ENCODE measurements at regions not wholly inside any gene's neighbourhood (a gene's known extent, or its start where the extent isn't known, plus 50 kb on each side); places are given as distances from the start of the nearest gene placed in this dataset.

- H3K4me1 Mint-ChIP-seq (ENCODE audit: low read depth) = no peaks in the 10 kb centered on the region
- H3K9me3 Mint-ChIP-seq = peaks cover 36% of the 10 kb centered on the region
- no peak overlapping the region for H3K27ac Mint-ChIP-seq
- no peaks in the 10 kb centered on the region for H3K36me3 Mint-ChIP-seq (ENCODE audit: low read depth)
- H3K27me3 Mint-ChIP-seq (ENCODE audit: low read depth) = no peaks in the 10 kb centered on the region
- no peak overlapping the region for H3K4me3 Mint-ChIP-seq
Observed at GRCh38 chr9:12183321-12183720, 509.9 kb upstream of the TYRP1 start.

DNA sequence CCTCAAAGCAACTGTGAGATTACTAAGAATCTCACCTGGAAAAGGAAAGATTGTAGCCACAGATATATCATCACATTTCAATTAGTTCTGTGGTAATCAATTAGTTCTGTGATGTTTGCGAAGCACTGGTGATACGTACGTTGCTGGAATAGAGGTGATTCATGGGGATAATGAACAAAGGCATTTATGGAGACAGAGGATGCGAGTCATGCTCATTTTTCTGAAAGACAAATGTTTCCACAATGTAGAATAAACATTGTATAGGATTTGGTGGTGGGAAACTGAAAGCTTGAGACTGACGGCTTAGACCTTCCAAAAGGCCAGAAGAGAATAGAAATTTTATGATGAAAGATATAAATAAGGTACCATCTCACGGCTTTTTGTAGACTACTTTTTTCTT lies 507.3 kb upstream of the TYRP1 start:
- H3K36me3 Mint-ChIP-seq (ENCODE audit: low read depth) = no peaks in the 10 kb centered on the region
- no peak overlapping the region for H3K27ac Mint-ChIP-seq
- H3K27me3 Mint-ChIP-seq (ENCODE audit: low read depth) = no peaks in the 10 kb centered on the region
- H3K4me1 Mint-ChIP-seq (ENCODE audit: low read depth) = no peaks in the 10 kb centered on the region
- H3K4me3 Mint-ChIP-seq = no peak overlapping the region
- H3K9me3 Mint-ChIP-seq = peaks cover 35% of the 10 kb centered on the region

GRCh38 chr9:12191630-12192029 lies 501.6 kb upstream of the TYRP1 start:
- Mint-ChIP-seq H3K36me3 (ENCODE audit: low read depth) (no peaks in the 10 kb centered on the region), H3K4me1 (ENCODE audit: low read depth) (no peaks in the 10 kb centered on the region), H3K27ac (no peak overlapping the region), H3K4me3 (no peak overlapping the region), H3K27me3 (ENCODE audit: low read depth) (no peaks in the 10 kb centered on the region), H3K9me3 (peaks cover 15% of the 10 kb centered on the region)

- Mint-ChIP-seq H3K27me3 (ENCODE audit: low read depth) (no peaks in the 10 kb centered on the region), H3K4me1 (ENCODE audit: low read depth) (no peaks in the 10 kb centered on the region), H3K9me3 (peaks cover 3% of the 10 kb centered on the region), H3K36me3 (ENCODE audit: low read depth) (no peaks in the 10 kb centered on the region), H3K4me3 (no peak overlapping the region), H3K27ac (no peak overlapping the region)
Observed at GRCh38 chr9:12194731-12195130, 498.5 kb upstream of the TYRP1 start.

DNA sequence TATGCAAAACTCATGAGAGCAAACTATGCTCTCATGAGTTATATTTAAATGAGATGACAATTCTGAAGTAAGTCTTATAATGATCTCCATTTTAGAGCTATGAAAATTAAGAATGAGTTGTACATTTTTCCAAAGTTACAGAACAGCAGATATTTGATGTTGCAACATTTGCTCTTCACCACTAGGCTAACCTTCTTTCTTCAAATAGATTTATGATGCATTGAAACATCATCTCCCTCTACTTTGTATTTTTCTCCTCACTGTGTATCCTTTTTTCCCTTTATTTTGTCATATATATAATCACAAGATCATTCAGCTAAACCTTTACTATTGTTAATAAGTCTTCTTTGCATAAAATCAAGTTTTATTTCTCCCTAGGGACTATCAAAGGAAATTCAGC lies 497.7 kb upstream of the TYRP1 start:
- Mint-ChIP-seq H3K4me1 (ENCODE audit: low read depth) (no peaks in the 10 kb centered on the region), H3K4me3 (no peak overlapping the region), H3K9me3 (no peaks in the 10 kb centered on the region)

GRCh38 chr9:12204512-12204911 lies 488.7 kb upstream of the TYRP1 start:
- H3K4me3 Mint-ChIP-seq = no peak overlapping the region

More for the DNA sequence above, 497.7 kb upstream of the TYRP1 start:
- H3K36me3 Mint-ChIP-seq (ENCODE audit: low read depth) = no peaks in the 10 kb centered on the region
- H3K27me3 Mint-ChIP-seq (ENCODE audit: low read depth) = no peaks in the 10 kb centered on the region
- no peak overlapping the region for H3K27ac Mint-ChIP-seq

DNA sequence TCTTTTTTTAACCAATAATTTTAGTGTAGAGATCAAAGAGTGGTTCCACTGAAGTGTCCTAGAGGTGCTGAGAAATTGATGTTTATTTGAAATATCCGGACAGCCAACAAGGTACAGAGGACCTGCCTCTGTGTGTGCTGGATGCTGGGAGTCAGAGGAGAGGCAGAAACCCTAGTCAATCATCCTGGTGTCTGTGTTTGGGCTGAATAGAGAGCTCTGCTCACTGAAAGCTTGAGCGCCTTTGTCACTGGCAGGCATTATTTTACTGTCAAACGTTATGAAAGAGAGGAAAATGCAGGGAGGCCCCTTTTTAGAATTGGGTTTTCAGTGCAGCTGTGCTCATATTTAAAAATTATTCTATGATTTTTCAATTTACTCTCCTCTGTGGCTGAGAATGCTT lies 480.3 kb upstream of the TYRP1 start:
- peaks cover 31% of the 10 kb centered on the region for H3K9me3 Mint-ChIP-seq
- H3K36me3 Mint-ChIP-seq (ENCODE audit: low read depth) = no peaks in the 10 kb centered on the region
- H3K27me3 Mint-ChIP-seq (ENCODE audit: low read depth) = no peaks in the 10 kb centered on the region
- no peaks in the 10 kb centered on the region for H3K4me1 Mint-ChIP-seq (ENCODE audit: low read depth)
- no peak overlapping the region for H3K4me3 Mint-ChIP-seq
- no peak overlapping the region for H3K27ac Mint-ChIP-seq

More at GRCh38 chr9:12204512-12204911, 488.7 kb upstream of the TYRP1 start:
- Mint-ChIP-seq H3K36me3 (ENCODE audit: low read depth) (no peaks in the 10 kb centered on the region), H3K27ac (no peak overlapping the region), H3K27me3 (ENCODE audit: low read depth) (no peaks in the 10 kb centered on the region), H3K9me3 (peaks cover 18% of the 10 kb centered on the region), H3K4me1 (ENCODE audit: low read depth) (no peaks in the 10 kb centered on the region)

- Mint-ChIP-seq H3K9me3 (peaks cover 16% of the 10 kb centered on the region), H3K27ac (no peak overlapping the region), H3K27me3 (ENCODE audit: low read depth) (no peaks in the 10 kb centered on the region), H3K4me3 (no peak overlapping the region), H3K4me1 (ENCODE audit: low read depth) (no peaks in the 10 kb centered on the region), H3K36me3 (ENCODE audit: low read depth) (no peaks in the 10 kb centered on the region)
Observed at GRCh38 chr9:12221470-12221869, 471.7 kb upstream of the TYRP1 start.

DNA sequence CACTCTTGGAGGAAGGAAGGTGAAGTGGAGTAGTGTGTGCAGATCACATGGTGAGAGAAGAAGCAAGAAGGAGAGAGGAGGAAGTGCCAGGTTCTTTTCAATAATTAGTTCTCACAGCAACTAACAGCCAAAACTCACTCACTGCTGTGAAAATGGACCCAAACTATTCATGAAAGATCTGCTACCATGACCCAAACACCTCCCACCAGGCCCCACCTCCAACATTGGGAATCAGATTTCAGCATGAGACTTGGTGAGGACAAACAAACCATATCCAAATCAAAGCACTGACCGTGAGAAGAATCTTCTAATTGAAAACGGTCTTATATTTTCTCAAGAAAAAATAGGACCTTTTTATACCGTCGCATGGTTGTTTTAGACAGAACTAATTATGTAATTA lies 468.7 kb upstream of the TYRP1 start:
- Mint-ChIP-seq H3K9me3 (peaks cover 20% of the 10 kb centered on the region), H3K36me3 (ENCODE audit: low read depth) (no peaks in the 10 kb centered on the region), H3K4me1 (ENCODE audit: low read depth) (no peaks in the 10 kb centered on the region), H3K27me3 (ENCODE audit: low read depth) (no peaks in the 10 kb centered on the region), H3K27ac (no peak overlapping the region), H3K4me3 (no peak overlapping the region)

- H3K27me3 Mint-ChIP-seq (ENCODE audit: low read depth) = no peaks in the 10 kb centered on the region
- no peaks in the 10 kb centered on the region for H3K36me3 Mint-ChIP-seq (ENCODE audit: low read depth)
- peaks cover 34% of the 10 kb centered on the region for H3K9me3 Mint-ChIP-seq
- H3K27ac Mint-ChIP-seq = no peak overlapping the region
- peaks cover 2% of the 10 kb centered on the region for H3K4me1 Mint-ChIP-seq (ENCODE audit: low read depth)
- no peak overlapping the region for H3K4me3 Mint-ChIP-seq
Observed at GRCh38 chr9:12230708-12231107, 462.5 kb upstream of the TYRP1 start.

DNA sequence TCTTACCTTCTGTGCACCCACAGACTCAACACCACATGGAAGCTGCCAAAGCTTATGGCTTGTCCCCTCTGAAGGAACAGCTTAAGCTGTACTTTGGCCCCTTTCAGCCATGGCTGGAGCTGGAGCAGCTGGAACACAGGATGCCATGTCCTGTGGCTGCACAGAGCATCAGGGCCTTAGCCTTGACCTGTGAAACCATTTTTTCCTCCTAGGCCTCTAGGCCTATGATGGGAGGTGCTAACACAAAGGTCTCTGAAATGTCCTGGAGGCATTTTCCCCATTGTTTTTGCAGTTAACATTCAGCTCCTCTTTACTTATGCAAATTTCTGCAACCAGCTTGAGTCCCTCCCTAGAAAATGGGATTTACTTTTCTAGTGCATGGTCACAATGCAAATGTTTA lies 461.4 kb upstream of the TYRP1 start:
- Mint-ChIP-seq H3K36me3 (ENCODE audit: low read depth) (no peaks in the 10 kb centered on the region), H3K4me1 (ENCODE audit: low read depth) (peaks cover 2% of the 10 kb centered on the region), H3K4me3 (no peak overlapping the region), H3K9me3 (peaks cover 39% of the 10 kb centered on the region), H3K27ac (no peak overlapping the region), H3K27me3 (ENCODE audit: low read depth) (no peaks in the 10 kb centered on the region)

- peaks cover 2% of the 10 kb centered on the region for H3K4me1 Mint-ChIP-seq (ENCODE audit: low read depth)
- peaks cover 35% of the 10 kb centered on the region for H3K9me3 Mint-ChIP-seq
- no peaks in the 10 kb centered on the region for H3K27me3 Mint-ChIP-seq (ENCODE audit: low read depth)
- H3K4me3 Mint-ChIP-seq = no peak overlapping the region
- no peak overlapping the region for H3K27ac Mint-ChIP-seq
- H3K36me3 Mint-ChIP-seq (ENCODE audit: low read depth) = no peaks in the 10 kb centered on the region
Observed at GRCh38 chr9:12232836-12233235, 460.3 kb upstream of the TYRP1 start.

GRCh38 chr9:12253941-12254340 lies 439.2 kb upstream of the TYRP1 start:
- no peaks in the 10 kb centered on the region for H3K36me3 Mint-ChIP-seq (ENCODE audit: low read depth)
- no peak overlapping the region for H3K4me3 Mint-ChIP-seq
- no peaks in the 10 kb centered on the region for H3K4me1 Mint-ChIP-seq (ENCODE audit: low read depth)
- peaks cover 45% of the 10 kb centered on the region for H3K9me3 Mint-ChIP-seq
- H3K27ac Mint-ChIP-seq = no peak overlapping the region
- H3K27me3 Mint-ChIP-seq (ENCODE audit: low read depth) = no peaks in the 10 kb centered on the region

GRCh38 chr9:12266758-12267157 lies 426.4 kb upstream of the TYRP1 start:
- Mint-ChIP-seq H3K9me3 (peaks cover 25% of the 10 kb centered on the region), H3K27me3 (ENCODE audit: low read depth) (no peaks in the 10 kb centered on the region), H3K4me3 (no peak overlapping the region), H3K36me3 (ENCODE audit: low read depth) (no peaks in the 10 kb centered on the region), H3K27ac (no peak overlapping the region), H3K4me1 (ENCODE audit: low read depth) (no peaks in the 10 kb centered on the region)

DNA sequence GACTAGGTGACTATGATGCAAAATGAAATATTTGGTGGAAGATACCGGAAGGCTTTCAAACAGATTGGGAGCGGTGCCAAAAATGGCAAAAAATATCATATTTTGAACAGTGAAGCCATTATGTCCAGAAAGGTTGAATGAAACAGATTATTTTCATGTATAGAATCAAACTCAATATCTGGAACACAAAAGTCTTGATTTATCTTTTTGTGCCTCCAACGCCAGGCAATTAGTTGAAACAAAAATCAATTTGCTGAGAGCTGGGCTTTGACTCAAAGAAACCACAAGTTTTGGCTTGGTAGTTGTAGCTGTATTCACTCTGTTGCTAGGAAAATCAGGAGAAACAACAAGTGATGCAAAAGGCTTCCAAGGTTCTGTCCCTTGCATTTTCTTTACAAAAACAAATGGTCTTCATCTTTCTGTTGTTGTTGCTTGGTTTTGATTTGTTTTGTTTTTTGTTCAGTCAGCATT lies 421.7 kb upstream of the TYRP1 start:
- Mint-ChIP-seq H3K4me3 (no peak overlapping the region), H3K36me3 (ENCODE audit: low read depth) (no peaks in the 10 kb centered on the region), H3K9me3 (peaks cover 25% of the 10 kb centered on the region), H3K27me3 (ENCODE audit: low read depth) (no peaks in the 10 kb centered on the region), H3K4me1 (ENCODE audit: low read depth) (no peaks in the 10 kb centered on the region), H3K27ac (no peak overlapping the region)

GRCh38 chr9:12272471-12273120 lies 420.6 kb upstream of the TYRP1 start:
- Mint-ChIP-seq H3K9me3 (peaks cover 25% of the 10 kb centered on the region), H3K36me3 (ENCODE audit: low read depth) (no peaks in the 10 kb centered on the region), H3K27me3 (ENCODE audit: low read depth) (no peaks in the 10 kb centered on the region), H3K4me3 (no peak overlapping the region), H3K27ac (no peak overlapping the region), H3K4me1 (ENCODE audit: low read depth) (no peaks in the 10 kb centered on the region)
